T-helper 1 cell treated with Interleukin-12 subunit alpha and Interleukin-12 subunit beta and Interleukin-4 antibody, amounts not matched to agents 30 μg/mL and 1 μg/mL, for 36 hours (primary cell): ENCODE measurements at regions not wholly inside any gene's neighbourhood (a gene's known extent, or its start where the extent isn't known, plus 50 kb on each side); places are given as distances from the start of the nearest gene placed in this dataset.

Experiments
- H3K27ac Mint-ChIP-seq: one replicate; pipeline ENCODE4 v1.8.0; 2021; ENCODE audit warnings: mild to moderate bottlenecking, mixed read lengths
- H3K27me3 Mint-ChIP-seq: one replicate; pipeline ENCODE4 v1.8.0; 2021; ENCODE audit warnings: low read depth, mixed read lengths
- H3K36me3 Mint-ChIP-seq: one replicate; pipeline ENCODE4 v1.8.0; 2021; ENCODE audit warnings: low read depth, mixed read lengths
- H3K4me1 Mint-ChIP-seq: one replicate; pipeline ENCODE4 v1.8.0; 2021; ENCODE audit warnings: low read depth, mixed read lengths
- H3K4me3 Mint-ChIP-seq: one replicate; pipeline ENCODE4 v1.8.0; 2021; ENCODE audit warnings: mild to moderate bottlenecking, moderate library complexity, mixed read lengths
- H3K9me3 Mint-ChIP-seq: one replicate; pipeline ENCODE4 v1.8.0; 2021; ENCODE audit warnings: mixed read lengths

DNA sequence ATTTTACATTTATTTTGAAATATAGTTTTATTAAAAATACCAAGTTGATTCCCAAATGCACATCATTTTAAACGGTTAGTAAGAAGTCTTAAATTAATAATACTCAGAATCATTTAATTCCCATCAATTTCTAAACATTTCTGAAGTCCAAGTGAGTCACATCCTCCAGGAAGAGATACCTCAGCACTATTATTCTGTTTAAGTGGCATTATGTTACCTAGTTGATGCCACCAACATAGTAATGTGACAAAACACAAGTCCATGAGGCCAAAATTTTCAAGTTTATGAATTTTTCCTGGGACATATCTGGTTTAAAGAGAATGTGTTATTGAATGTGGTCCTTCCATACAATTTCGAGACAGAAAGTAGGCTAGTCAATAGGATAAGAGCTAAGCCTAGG lies 1348.3 kb upstream of the CDH9 start:
- no peak overlapping the region for H3K27ac Mint-ChIP-seq
- H3K4me1 Mint-ChIP-seq: no peaks in the 10 kb centered on the region
- H3K36me3 Mint-ChIP-seq: no peaks in the 10 kb centered on the region
- H3K27me3 Mint-ChIP-seq: no peaks in the 10 kb centered on the region
- H3K4me3 Mint-ChIP-seq: no peak overlapping the region
- H3K9me3 Mint-ChIP-seq: peaks cover 7% of the 10 kb centered on the region

DNA sequence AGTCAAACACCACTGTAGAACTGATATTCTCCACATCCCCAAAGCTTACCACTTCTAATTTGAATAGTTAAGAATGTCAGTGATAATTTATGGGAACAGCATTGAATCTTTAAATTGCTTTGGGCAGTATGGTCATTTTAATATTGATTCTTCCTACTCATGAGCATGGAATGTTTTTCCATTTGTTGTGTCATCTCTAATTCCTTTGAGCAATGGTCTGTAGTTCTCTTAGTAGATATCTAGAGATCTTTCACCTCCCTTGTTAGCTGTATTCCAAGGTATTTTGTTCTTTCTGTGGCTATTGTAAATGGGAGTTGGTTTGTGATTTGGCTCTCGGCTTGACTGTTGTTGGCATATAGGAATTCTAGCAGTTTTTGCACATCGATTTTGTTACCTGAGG lies 1341.8 kb upstream of the CDH9 start:
- Mint-ChIP-seq H3K4me1 (no peaks in the 10 kb centered on the region), H3K4me3 (no peak overlapping the region), H3K36me3 (no peaks in the 10 kb centered on the region), H3K9me3 (peaks cover 20% of the 10 kb centered on the region), H3K27me3 (no peaks in the 10 kb centered on the region), H3K27ac (no peak overlapping the region)

DNA sequence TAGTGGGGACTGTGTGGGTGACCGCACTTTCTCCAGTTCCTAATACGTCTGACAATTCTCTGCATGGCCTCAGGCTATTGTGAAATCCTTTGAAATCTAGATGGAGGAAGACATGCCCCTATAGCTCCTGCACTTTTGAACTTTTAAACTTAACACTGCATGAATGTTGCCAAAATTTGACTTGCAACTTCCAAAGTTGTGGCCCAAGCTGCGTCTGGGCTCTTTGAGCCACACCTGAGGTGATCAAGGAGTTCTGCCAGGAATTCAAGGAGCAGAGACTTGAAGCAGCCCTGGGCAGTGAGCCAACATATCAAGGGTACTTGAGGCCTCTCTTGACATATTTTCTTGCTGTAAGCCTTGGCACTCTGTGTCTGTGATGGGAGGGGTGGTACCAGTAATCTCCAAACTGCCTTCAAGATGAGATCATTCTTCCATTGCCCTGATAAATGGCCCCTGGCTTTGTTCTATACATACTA lies 1336.1 kb upstream of the CDH9 start:
- H3K27ac Mint-ChIP-seq: no peak overlapping the region
- H3K36me3 Mint-ChIP-seq: no peaks in the 10 kb centered on the region
- no peak overlapping the region for H3K4me3 Mint-ChIP-seq
- H3K27me3 Mint-ChIP-seq: no peaks in the 10 kb centered on the region
- no peaks in the 10 kb centered on the region for H3K4me1 Mint-ChIP-seq
- H3K9me3 Mint-ChIP-seq: peaks cover 13% of the 10 kb centered on the region

DNA sequence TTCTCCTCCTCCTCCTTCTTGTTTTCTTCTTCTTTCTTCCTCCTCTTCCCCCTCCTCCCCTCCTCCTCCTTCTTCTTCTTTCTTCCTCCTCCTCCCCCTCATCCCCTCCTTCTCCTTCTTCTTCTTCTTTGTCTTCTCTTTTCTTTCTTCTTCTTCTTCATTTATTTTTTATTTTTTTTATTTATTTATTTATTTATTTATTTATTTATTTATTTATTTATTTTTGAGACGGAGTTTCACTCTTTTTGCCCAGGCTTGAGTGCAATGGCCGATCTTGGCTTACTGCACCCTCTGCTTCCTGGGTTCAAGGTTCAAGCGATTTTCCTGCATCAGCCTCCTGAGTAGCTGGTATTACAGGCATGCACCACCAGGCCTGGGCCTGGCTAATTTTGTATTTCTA lies 1332.5 kb upstream of the CDH9 start:
- Mint-ChIP-seq H3K27me3 (no peaks in the 10 kb centered on the region), H3K9me3 (peaks cover 11% of the 10 kb centered on the region), H3K27ac (no peak overlapping the region), H3K36me3 (no peaks in the 10 kb centered on the region), H3K4me3 (no peak overlapping the region), H3K4me1 (no peaks in the 10 kb centered on the region)

DNA sequence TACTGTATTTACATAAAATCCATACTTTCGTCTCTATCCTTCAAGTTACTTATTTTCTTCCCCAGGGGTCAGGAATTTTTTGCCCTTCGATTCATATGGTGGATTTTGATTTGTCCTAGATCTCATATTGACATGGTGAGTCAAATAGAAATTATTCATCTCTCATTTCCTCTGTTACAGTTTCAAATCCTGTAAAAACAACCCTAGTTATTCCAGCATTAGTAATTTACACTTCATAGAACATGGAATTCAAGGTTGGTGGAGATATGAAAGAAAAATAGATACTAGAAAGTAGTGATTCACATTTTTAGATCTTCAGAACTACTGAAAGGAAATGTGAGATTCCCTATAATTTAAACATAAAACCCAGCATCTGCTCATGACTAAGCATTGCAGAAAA lies 1331.0 kb upstream of the CDH9 start:
- H3K27ac Mint-ChIP-seq: no peak overlapping the region
- no peaks in the 10 kb centered on the region for H3K36me3 Mint-ChIP-seq
- no peak overlapping the region for H3K4me3 Mint-ChIP-seq
- no peaks in the 10 kb centered on the region for H3K27me3 Mint-ChIP-seq
- H3K4me1 Mint-ChIP-seq: no peaks in the 10 kb centered on the region
- H3K9me3 Mint-ChIP-seq: peaks cover 11% of the 10 kb centered on the region

DNA sequence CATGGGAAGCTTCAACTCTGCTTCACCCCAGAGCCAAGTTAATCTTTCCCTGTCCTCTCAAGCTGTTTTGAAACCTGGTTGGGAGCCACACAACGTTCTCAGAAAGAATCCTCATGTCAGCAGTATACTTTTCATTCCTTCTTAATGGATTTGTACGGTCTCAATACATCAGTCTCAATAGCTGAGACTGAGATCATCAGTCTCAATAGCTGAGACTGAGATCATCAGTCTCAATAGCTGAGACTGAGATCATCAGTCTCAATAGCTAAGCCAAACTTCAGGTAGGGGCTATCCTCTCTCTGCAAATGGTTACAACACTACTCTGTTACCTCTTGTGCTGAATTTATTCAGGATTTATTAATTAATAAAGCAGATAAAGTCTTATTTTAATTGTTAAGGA lies 1317.4 kb upstream of the CDH9 start:
- Mint-ChIP-seq H3K9me3 (peaks cover 8% of the 10 kb centered on the region), H3K27me3 (no peaks in the 10 kb centered on the region), H3K27ac (no peak overlapping the region), H3K4me1 (no peaks in the 10 kb centered on the region), H3K4me3 (no peak overlapping the region), H3K36me3 (no peaks in the 10 kb centered on the region)

DNA sequence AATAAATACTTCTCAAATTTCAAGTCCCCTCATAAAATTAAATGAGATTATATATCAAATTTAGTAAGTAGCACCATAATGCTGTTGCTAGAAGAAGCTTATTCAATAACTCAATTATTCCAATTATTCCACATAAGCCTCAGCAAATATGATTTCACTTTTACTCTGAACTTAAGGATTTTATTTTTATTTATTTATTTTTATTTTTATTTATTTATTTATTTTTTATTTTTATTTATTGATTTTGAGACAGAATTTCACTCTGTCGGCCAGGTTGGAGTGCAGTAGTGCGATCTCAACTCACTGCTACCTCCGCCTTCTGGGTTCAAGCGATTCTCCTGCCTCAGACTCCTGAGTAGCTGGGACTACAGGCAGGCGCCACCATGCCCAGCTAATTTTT lies 1308.3 kb upstream of the CDH9 start:
- Mint-ChIP-seq H3K36me3 (no peaks in the 10 kb centered on the region), H3K9me3 (peaks cover 13% of the 10 kb centered on the region), H3K4me1 (no peaks in the 10 kb centered on the region), H3K27me3 (no peaks in the 10 kb centered on the region), H3K27ac (no peak overlapping the region), H3K4me3 (no peak overlapping the region)

DNA sequence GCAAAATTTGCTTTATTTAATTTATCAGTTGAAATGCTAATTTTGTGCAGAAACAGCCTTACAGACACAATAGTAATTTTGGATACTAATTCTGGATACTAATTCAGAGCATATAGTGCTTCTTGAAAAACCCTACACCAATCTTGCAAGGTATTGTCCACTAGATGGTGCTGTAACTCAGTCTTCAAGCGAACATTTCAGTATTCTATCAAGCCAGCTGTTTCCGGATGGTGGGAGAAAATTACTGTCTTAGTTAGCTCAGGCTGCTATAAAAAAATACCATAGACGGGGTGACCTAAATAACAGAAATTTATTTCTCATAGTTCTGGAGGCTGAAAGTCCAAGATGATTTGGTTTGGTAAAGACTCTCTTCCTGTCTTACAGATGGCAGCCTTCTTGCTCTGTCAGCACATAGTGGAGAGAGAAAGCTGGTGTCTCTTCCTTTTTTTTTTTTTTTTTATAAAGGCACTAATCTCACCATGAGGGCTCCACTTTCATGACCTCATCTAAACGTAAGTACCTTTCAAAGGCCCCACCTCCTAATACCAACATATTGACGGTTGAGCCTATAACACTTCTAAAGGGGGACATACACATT lies 1306.5 kb upstream of the CDH9 start:
- no peaks in the 10 kb centered on the region for H3K27me3 Mint-ChIP-seq
- no peak overlapping the region for H3K4me3 Mint-ChIP-seq
- H3K4me1 Mint-ChIP-seq: no peaks in the 10 kb centered on the region
- H3K9me3 Mint-ChIP-seq: peaks cover 6% of the 10 kb centered on the region
- H3K36me3 Mint-ChIP-seq: no peaks in the 10 kb centered on the region
- H3K27ac Mint-ChIP-seq: no peak overlapping the region

DNA sequence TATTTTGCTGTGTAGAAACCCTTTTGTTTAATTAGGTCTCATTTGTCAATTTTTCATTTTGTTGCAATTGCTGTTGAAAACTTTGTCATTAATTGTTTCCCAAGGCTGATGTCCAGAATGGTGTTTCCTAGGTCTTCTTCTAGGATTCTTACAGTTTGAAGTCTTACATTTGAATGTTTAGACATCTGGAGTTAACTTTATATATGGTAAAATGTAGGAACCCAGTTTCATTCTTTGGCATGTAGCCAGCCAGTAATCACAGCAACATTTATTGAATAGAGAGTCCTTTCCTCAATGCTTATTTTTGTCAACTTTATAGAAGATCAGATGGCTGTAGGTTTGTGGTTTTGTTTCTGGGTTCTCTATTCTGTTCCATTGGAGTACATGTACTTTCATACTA lies 1290.8 kb upstream of the CDH9 start:
- Mint-ChIP-seq H3K9me3 (peaks cover 10% of the 10 kb centered on the region), H3K36me3 (no peaks in the 10 kb centered on the region), H3K4me1 (no peaks in the 10 kb centered on the region), H3K27ac (no peak overlapping the region), H3K4me3 (no peak overlapping the region), H3K27me3 (no peaks in the 10 kb centered on the region)

DNA sequence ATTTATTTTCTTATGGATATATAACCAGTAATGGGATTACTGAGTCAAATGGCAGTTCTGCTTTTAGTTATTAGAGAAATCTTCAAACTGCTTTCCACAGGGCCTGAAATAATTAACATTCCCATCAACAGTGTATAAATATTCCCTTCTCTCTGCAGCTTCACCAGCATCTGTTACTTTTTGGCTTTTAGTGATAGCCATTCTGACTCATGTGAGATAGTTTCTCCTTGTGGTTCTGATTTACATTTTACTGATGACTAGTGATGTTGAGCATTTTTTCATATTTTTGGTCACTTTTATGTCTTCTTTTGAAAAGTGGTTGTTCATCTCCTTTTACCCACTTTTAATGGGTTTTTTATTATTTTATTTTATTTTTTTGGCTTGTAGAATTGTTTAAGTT lies 1290.3 kb upstream of the CDH9 start:
- no peaks in the 10 kb centered on the region for H3K27me3 Mint-ChIP-seq
- H3K9me3 Mint-ChIP-seq: peaks cover 10% of the 10 kb centered on the region
- H3K27ac Mint-ChIP-seq: no peak overlapping the region
- H3K36me3 Mint-ChIP-seq: no peaks in the 10 kb centered on the region
- H3K4me3 Mint-ChIP-seq: no peak overlapping the region
- no peaks in the 10 kb centered on the region for H3K4me1 Mint-ChIP-seq

DNA sequence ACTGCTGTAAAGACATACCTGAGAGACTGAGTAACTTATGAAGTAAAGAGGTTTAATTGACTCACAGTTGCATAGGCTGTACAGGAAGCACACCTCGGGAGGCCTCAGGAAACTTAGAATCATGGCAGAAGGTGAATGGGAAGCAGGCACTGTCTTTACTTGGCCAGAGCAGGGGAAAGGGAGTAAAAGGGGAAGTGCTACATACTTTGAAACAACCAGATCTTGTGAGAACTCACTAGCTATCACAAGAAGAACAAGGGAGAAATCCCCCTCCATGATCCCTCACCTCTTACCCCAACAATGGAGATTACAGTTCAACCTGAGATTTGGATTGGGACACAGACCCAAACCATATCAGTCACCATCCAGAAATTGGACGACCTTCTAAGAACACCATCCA lies 1285.8 kb upstream of the CDH9 start:
- H3K9me3 Mint-ChIP-seq: peaks cover 9% of the 10 kb centered on the region
- H3K4me3 Mint-ChIP-seq: no peak overlapping the region
- H3K27me3 Mint-ChIP-seq: no peaks in the 10 kb centered on the region
- H3K36me3 Mint-ChIP-seq: no peaks in the 10 kb centered on the region
- H3K4me1 Mint-ChIP-seq: no peaks in the 10 kb centered on the region
- H3K27ac Mint-ChIP-seq: no peak overlapping the region

DNA sequence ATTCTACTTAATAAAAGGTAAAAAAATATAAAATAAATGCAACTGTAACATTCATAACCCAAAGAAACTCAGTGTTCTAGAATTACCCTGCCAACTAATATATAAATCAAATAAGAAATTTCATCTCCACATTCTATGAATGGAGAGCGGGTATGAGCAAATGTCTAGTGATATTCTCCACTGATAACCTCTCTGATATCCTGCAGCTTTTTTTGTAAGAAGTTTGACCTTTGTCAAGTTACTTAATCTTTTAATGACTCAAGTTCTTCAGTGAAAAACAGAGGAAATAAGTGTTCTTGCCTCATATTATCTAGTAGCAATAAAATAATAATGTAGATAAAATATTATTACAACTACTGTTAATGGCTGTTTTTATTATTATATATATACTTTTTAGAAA lies 1275.6 kb upstream of the CDH9 start:
- Mint-ChIP-seq H3K4me3 (no peak overlapping the region), H3K27me3 (no peaks in the 10 kb centered on the region), H3K27ac (no peak overlapping the region), H3K4me1 (no peaks in the 10 kb centered on the region), H3K9me3 (peaks cover 15% of the 10 kb centered on the region), H3K36me3 (no peaks in the 10 kb centered on the region)

DNA sequence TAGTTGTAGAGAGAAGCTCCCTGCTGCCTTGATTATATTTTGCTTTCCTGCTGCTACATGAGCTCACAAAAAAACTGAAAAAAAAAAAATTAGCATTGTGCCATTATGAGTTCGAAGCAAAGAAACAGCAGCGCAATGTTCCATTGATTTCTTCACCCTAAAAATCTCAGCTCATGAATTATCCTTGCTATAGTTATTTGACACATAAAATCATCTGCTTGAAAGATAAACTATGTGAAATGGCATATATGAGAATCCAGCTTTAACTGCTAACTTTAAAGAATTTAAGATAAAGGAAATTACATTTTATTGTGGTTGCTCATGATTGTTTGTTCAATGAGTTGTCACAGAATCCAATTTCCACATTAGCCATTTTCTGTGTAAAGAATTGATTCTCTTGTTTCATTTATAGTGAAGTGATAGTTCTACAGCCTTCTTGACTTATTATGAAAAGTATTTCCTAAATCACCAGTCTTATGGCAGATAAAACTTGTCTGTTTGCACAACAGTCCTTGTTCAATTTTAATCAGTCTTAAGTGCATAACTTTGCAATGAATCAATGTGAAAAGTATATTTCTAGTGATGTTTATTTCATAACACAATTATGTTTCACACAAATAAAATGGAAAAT lies 1275.0 kb upstream of the CDH9 start:
- Mint-ChIP-seq H3K9me3 (peaks cover 10% of the 10 kb centered on the region), H3K4me1 (no peaks in the 10 kb centered on the region), H3K36me3 (no peaks in the 10 kb centered on the region), H3K27me3 (no peaks in the 10 kb centered on the region), H3K27ac (no peak overlapping the region), H3K4me3 (no peak overlapping the region)

DNA sequence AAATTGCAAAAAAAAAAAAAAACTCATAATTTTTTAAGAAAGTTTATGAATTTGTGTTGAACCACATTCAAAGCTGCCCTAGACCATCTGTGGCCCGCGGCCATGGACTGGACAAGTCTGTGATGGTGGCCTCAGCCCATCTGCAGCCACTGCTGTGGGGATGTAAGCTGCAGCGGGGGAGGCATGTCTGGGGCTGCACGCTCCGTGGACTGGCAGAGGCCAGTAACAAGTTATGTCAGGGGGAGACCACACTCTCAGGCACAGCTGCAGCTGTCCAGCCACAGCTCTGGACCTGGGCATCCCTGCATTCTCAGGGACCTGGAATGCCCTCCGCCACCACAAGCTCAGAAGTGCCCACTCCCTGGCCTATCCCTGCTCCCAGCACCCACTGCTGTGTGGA lies 1272.3 kb upstream of the CDH9 start:
- no peak overlapping the region for H3K4me3 Mint-ChIP-seq

DNA sequence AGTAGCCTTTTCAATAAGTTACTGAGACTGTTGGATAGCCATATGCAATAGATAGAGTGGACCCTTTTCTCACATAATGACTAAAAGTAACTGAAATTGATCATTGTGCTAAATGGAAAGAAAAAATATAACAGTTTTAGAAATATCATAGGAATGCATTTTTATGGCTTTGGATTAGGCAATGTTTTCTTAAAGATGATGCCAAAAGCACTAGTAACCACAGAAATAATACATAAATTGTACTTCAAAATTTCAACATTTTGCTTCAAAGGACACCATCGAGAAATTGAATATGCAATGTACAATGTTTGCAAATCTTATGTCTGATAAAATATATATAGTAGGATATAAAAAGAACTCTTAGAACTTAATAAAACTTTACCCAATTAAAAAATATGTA lies 1267.5 kb upstream of the CDH9 start:
- peaks cover 9% of the 10 kb centered on the region for H3K9me3 Mint-ChIP-seq
- no peak overlapping the region for H3K27ac Mint-ChIP-seq
- no peaks in the 10 kb centered on the region for H3K4me1 Mint-ChIP-seq
- H3K36me3 Mint-ChIP-seq: no peaks in the 10 kb centered on the region
- H3K27me3 Mint-ChIP-seq: no peaks in the 10 kb centered on the region
- no peak overlapping the region for H3K4me3 Mint-ChIP-seq

More for the DNA sequence above, 1272.3 kb upstream of the CDH9 start:
- H3K36me3 Mint-ChIP-seq: no peaks in the 10 kb centered on the region
- peaks cover 15% of the 10 kb centered on the region for H3K9me3 Mint-ChIP-seq
- no peak overlapping the region for H3K27ac Mint-ChIP-seq
- no peaks in the 10 kb centered on the region for H3K27me3 Mint-ChIP-seq
- no peaks in the 10 kb centered on the region for H3K4me1 Mint-ChIP-seq

DNA sequence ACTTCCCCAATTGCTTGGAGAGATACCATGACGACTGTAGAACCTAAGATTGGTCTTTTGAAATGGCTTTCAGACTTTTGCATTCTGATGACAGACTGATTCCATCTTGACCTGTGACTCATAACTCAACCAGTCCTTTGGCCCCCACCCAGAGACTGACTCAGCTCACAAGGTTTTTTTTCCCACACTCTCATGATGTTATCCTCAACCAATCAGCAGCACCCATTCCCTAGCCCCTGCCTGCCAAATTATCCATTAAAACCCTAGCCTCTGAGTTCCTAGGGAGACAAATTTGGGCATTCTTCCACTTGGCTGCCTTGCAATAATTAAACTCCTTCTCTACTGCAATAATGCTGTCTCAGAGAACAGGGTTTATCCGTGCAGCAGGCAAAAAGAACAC lies 1263.3 kb upstream of the CDH9 start:
- H3K27ac Mint-ChIP-seq: no peak overlapping the region
- no peaks in the 10 kb centered on the region for H3K36me3 Mint-ChIP-seq
- H3K9me3 Mint-ChIP-seq: peaks cover 15% of the 10 kb centered on the region
- H3K4me1 Mint-ChIP-seq: no peaks in the 10 kb centered on the region
- no peak overlapping the region for H3K4me3 Mint-ChIP-seq
- H3K27me3 Mint-ChIP-seq: no peaks in the 10 kb centered on the region
